Nephron progenitor cell (in vitro differentiated cells): ENCODE measurements at regions not wholly inside any gene's neighbourhood (a gene's known extent, or its start where the extent isn't known, plus 50 kb on each side); places are given as distances from the start of the nearest gene placed in this dataset.

Source experiments
- DNase-seq: peaks from one replicate; pipeline ENCODE4 v3.0.0; 2021
- H3K27ac Mint-ChIP-seq: 2 replicates; pipeline ENCODE4 v1.8.0; 2021; ENCODE audit warnings: mild to moderate bottlenecking, moderate library complexity, mixed read lengths
- H3K27me3 Mint-ChIP-seq: 2 replicates; pipeline ENCODE4 v1.8.0; 2021; ENCODE audit warnings: mild to moderate bottlenecking, low read depth, mixed read lengths; ENCODE audit not compliant: poor library complexity
- H3K36me3 Mint-ChIP-seq: 2 replicates; pipeline ENCODE4 v1.8.0; 2021; ENCODE audit warnings: low read depth, mixed read lengths
- H3K4me1 Mint-ChIP-seq: 2 replicates; pipeline ENCODE4 v1.8.0; 2021; ENCODE audit warnings: mixed read lengths
- H3K4me3 Mint-ChIP-seq: 2 replicates; pipeline ENCODE4 v1.8.0; 2021; ENCODE audit warnings: mild to moderate bottlenecking, moderate library complexity, mixed read lengths
- H3K9me3 Mint-ChIP-seq: 2 replicates; pipeline ENCODE4 v1.8.0; 2021; ENCODE audit warnings: mild to moderate bottlenecking, moderate library complexity, mixed read lengths
- CTCF ChIP-seq: fragments of 200-600 bp; sonication (generic); IDR thresholded peaks from 2 replicates; pipeline ENCODE4 v1.5.0; 2021; ENCODE audit warnings: antibody characterized with exemption

- H3K27ac Mint-ChIP-seq = no peak overlapping the region
- no peak overlapping the region for H3K4me3 Mint-ChIP-seq
These were observed 76.3 kb upstream of the ZNF469 start for GRCh38 chr16:88306411-88306810.

GRCh38 chr16:88306860-88307545 is 75.8 kb upstream of the ZNF469 start:
- DNase-seq = no peak
- H3K27me3 Mint-ChIP-seq = peaks cover 26% of the 10 kb centered on the region
- H3K27ac Mint-ChIP-seq = no peak overlapping the region
- peaks cover 19% of the 10 kb centered on the region for H3K4me1 Mint-ChIP-seq
- peaks cover 54% of the 10 kb centered on the region for H3K9me3 Mint-ChIP-seq
- no peaks in the 10 kb centered on the region for H3K36me3 Mint-ChIP-seq
- no peak for TF ChIP-seq CTCF
- no peak overlapping the region for H3K4me3 Mint-ChIP-seq

More at GRCh38 chr16:88306411-88306810, 76.3 kb upstream of the ZNF469 start:
- Mint-ChIP-seq H3K4me1 (peaks cover 19% of the 10 kb centered on the region), H3K27me3 (peaks cover 26% of the 10 kb centered on the region), H3K9me3 (peaks cover 50% of the 10 kb centered on the region), H3K36me3 (no peaks in the 10 kb centered on the region)
- DNase-seq = no peak
- TF ChIP-seq CTCF = no peak

- H3K36me3 Mint-ChIP-seq = peaks cover 5% of the 10 kb centered on the region
- H3K27ac Mint-ChIP-seq = no peak overlapping the region
- H3K9me3 Mint-ChIP-seq = peaks cover 54% of the 10 kb centered on the region
- peaks cover 33% of the 10 kb centered on the region for H3K27me3 Mint-ChIP-seq
- no peak for DNase-seq
- no peak for TF ChIP-seq CTCF
- H3K4me1 Mint-ChIP-seq = peaks cover 19% of the 10 kb centered on the region
- H3K4me3 Mint-ChIP-seq = no peak overlapping the region
These were observed 74.2 kb upstream of the ZNF469 start for GRCh38 chr16:88308441-88309173.

GRCh38 chr16:88309174-88309907 is 73.4 kb upstream of the ZNF469 start:
- Mint-ChIP-seq H3K36me3 (peaks cover 5% of the 10 kb centered on the region), H3K4me1 (peaks cover 15% of the 10 kb centered on the region), H3K27ac (no peak overlapping the region), H3K9me3 (peaks cover 51% of the 10 kb centered on the region), H3K4me3 (no peak overlapping the region), H3K27me3 (peaks cover 32% of the 10 kb centered on the region)
- TF ChIP-seq CTCF = no peak
- no peak for DNase-seq

GRCh38 chr16:88309908-88310265 is 72.9 kb upstream of the ZNF469 start:
- Mint-ChIP-seq H3K27ac (no peak overlapping the region), H3K9me3 (peaks cover 51% of the 10 kb centered on the region), H3K27me3 (peaks cover 32% of the 10 kb centered on the region), H3K4me3 (no peak overlapping the region), H3K36me3 (peaks cover 5% of the 10 kb centered on the region), H3K4me1 (peaks cover 10% of the 10 kb centered on the region)
- no peak for TF ChIP-seq CTCF
- DNase-seq = no peak
